Pons (tissue), 1 donor: ENCODE measurements at regions not wholly inside any gene's neighbourhood (a gene's known extent, or its start where the extent isn't known, plus 50 kb on each side); places are given as distances from the start of the nearest gene placed in this dataset.

Source experiments
- DNase-seq: peaks from one replicate; pipeline ENCODE4 v3.0.0-alpha.2; 2016; ENCODE audit warnings: low spot score

GRCh38 chr7:106482091-106482490, 178.9 kb downstream of the CCDC71L start:
- no peak for DNase-seq

DNA sequence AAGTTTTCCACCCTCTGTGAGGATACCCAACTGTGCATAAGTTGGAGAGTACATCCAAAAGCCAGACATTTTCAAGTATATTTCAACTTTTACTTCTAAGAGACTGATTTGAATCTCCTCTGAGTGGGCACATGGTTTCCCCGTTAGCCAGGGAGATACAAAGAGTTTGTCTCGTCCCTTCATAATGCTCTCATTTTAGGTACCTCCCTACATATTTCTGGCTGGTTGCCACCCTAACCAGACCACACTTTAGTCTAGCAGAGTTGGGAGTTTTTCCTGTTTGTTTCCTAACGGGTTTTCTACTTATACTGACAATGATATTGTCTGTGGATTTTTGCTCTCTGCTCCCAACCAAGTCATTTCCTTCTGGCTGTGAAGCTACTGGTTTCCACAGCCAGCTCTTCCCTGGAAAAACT, 180.3 kb downstream of the CCDC71L start:
- DNase-seq = no peak

DNA sequence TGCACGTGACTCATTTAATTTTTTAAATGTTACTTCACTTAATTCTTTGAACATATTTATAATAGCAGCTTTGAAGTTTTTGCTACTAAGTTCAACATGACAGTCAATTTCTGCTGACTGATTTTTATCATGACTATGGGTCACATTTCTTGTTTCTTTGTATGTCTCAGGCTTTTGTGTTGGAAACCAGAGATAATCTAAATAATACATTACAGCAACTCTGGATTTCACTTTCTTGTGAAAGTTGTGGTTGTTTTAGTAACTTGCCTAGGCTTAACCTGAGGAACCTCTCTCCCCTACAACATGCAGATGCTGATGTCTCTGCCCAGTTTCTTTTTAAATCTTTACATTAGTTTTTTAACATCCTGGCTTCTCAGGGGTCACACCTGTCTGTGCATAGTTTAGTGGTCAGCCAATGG, 180.8 kb downstream of the CCDC71L start:
- no peak for DNase-seq

- no peak for DNase-seq
Measured at GRCh38 chr7:106476751-106477150, 184.2 kb downstream of the CCDC71L start.

GRCh38 chr7:106472741-106473140, 188.0 kb upstream of the NAMPT start:
- no peak for DNase-seq

GRCh38 chr7:106471686-106472440, 187.1 kb upstream of the NAMPT start:
- DNase-seq = no peak

GRCh38 chr7:106471021-106471420, 186.2 kb upstream of the NAMPT start:
- no peak for DNase-seq

DNA sequence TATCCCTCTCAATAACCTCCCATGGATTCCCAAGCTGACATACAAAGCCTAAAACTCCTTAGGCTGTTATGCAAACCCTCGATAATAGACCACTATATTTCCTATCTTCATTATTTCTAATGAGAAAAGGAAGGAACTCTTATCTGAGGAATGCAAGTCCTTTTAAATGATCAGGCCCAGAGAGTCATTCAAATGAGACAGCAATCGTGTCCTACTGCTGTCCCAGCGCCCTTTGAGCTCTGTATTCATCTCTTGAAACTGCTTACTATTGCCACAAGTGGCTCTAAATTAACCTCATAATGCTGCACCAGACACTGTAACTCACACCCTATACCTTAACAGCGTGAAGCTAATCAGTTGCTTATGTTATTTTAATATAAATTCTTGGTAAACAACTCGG, 182.1 kb upstream of the NAMPT start:
- DNase-seq = no peak

DNA sequence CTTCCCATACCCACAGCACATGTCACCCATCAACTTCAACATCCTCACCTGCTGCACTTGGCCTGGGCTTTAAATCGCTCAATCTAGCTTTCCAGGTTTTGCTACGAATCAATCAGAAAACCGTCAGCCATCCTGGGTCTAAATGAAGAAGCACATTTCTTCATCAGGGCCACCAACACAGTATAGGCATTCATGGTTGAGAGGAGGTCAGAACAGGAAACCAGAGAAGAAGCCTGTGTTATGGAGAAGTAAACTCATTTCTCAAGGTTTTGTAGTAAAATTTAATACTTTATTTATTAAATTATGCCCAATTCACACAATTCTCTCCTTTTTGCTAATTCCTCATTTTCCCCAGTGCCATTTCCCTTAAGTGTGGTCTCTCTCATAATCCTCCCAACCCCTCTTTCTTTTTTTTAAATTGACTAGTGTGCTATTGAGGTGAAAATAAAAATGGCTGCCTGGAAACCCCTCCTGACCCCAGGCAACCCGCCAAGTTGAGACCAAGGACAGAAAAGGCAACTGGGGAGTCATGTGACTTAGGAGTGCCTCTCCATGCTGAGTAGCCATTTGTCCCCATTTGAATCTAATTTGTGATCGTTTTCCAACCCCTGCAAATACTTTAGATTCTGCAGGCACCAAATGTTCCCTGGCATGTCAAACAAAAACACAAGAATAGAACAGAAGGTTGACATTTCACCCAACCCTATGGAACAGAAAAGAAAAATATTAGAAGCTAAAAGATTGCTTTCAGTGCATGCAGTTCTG, 181.1 kb upstream of the NAMPT start:
- no peak for DNase-seq

GRCh38 chr7:106464651-106465050, 179.9 kb upstream of the NAMPT start:
- no peak for DNase-seq

DNA sequence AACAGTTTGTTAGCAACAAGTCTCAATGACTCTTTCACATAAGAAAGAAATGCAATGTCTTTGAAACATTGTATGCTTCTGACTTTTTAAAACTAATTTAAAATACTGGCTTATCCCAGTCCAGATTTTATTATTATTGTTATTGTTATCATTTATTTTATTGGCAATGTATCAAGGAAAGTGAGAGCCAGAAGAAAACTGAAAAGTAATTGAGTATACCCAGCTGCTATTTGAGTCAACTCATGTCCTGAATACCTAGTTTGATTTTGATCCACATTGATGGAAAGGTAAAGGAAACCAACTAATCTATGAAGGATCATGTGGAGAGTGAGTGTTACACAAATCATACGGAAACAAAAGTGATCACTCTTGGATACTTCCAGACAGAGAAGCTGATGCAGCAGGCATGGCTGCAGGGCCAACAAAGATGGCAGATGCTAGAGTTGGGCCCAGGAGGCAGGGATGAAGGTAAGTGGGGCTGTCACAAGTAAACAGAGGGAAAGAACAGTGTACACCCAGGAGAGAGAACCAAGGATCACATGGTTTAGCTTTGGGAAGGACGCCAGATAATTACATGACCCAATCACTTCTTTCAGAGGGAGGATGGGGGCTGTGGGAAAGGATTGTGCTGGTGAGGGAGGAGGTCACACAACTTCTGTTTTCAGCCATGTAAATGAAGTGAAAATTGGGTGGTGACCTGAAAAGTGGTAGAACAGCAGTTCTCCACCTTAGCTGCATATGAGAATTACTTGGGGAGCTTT, 179.2 kb upstream of the NAMPT start:
- no peak for DNase-seq

DNA sequence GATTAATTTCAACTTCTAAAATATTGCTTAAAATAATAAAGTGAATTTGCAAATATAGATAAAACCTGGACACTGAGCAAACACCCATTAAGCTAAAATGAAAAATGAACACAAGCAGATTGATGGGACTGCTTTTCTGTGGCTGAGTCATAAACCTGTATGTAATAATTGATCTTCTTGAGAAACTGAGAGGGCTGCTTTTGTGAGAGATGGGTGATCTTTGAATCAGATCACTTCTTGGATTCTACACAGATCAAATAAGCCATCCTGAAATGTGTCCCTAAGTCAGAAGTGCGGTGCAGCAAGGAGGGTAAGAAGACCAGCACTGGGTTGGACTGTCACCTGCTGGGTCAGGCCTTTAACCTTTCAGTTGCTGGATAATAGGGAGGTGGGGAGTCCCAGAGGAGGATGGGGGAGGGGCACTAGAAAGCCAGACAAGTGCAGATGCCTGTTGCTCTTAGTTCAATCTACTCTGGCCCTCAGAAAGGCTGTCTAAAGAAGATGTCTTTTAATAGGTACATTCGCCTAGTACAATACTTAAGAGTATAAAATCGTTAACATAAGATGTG, 178.2 kb upstream of the NAMPT start:
- no peak for DNase-seq

GRCh38 chr7:106462365-106462859, 177.6 kb upstream of the NAMPT start:
- peak; percentile 67 for DNase-seq

GRCh38 chr7:106460792-106461254, 176.0 kb upstream of the NAMPT start:
- no peak for DNase-seq

DNA sequence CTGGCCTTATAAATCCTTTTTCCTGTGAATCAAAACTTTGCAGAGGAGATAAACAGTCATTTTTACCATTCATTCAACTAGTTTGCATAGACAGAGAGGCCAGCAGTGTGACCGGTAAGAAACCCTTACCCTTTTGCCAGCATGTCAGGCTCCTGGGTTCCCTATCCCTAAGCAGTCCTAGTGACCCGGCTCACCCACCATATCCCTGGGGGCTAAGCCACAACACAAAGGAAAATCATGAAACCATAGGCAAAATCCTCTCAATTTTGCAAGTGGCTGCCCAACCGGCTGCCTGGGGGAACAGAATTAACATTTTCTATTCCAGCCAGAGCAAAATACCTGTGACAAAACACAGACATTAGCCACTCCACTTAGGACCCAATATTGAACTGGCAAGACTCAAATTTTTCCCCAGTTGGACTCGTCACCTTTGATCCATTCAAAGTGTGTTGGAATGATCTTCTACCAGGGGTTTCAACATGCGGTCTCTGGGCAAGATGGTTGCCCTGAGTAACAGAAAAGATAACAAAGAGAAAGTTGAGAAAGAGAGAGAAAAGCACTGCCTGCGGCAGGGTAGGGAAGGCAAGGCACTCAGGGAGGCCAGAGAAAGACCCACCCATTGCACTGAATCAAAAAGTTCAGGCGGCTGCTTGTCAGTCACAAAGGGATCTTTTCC, 174.8 kb upstream of the NAMPT start:
- DNase-seq = no peak

GRCh38 chr7:106457678-106458077, 172.9 kb upstream of the NAMPT start:
- no peak for DNase-seq

- no peak for DNase-seq
Measured at GRCh38 chr7:106456329-106456728, 171.5 kb upstream of the NAMPT start.

GRCh38 chr7:106452031-106452851, 167.5 kb upstream of the NAMPT start:
- DNase-seq = no peak

- no peak for DNase-seq
Measured at GRCh38 chr7:106451171-106451570, 166.4 kb upstream of the NAMPT start.

DNA sequence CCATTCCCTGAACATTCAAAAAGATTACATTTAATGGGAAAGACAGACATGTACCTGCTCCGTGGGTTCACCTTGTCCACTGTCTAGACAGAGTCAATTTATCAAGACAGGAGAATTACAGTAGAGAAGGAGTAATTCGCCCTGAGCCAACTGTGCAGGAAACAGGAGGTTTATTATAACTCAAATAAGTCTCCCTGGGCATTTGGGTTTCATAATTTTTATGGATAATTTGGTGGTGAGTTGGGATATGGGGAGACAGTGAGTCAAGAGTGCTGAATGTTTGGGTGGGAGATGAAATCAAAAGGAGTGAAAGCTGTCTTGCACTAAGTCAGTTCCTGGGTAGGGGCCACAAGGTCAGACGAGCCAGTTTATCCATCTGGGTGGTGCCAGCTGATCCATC, 165.9 kb upstream of the NAMPT start:
- no peak for DNase-seq
